Psoas muscle (tissue), 7 donors: ENCODE measurements at regions not wholly inside any gene's neighbourhood (a gene's known extent, or its start where the extent isn't known, plus 50 kb on each side); places are given as distances from the start of the nearest gene placed in this dataset.

Experiments
- ATAC-seq, 4 donors: fragments of 200-7000 bp; cut with Tn5 transposase; one replicate each; pipeline ENCODE4 v1.9.1; 2020; ENCODE audit warnings: moderate library complexity in 3 of 4, mild to moderate bottlenecking in 2 of 4
- DNase-seq, 2 donors: peaks; one replicate each; pipeline ENCODE4 v3.0.0-alpha.2; 2020
- H3K27ac ChIP-seq: fragments of 200-600 bp; one replicate; pipeline ENCODE4 v1.8.0; 2022
- H3K27me3 ChIP-seq, 3 donors: fragments of 200-600 bp in 1 of 3; one replicate each; pipeline versions ENCODE4 v1.6.1 to v1.8.0; 2013 to 2022; ENCODE audit warnings: low read length in 2 of 3, mild to moderate bottlenecking in 2 of 3, moderate library complexity in 1 of 3; ENCODE audit not compliant: insufficient read depth in 3 of 3
- H3K36me3 ChIP-seq, 2 donors: fragments of 200-600 bp in 1 of 2; one replicate each; pipeline versions ENCODE4 v1.6.1 to v1.8.0; 2013 to 2022; ENCODE audit warnings: low read depth in 1 of 2, mild to moderate bottlenecking in 1 of 2, moderate library complexity in 1 of 2; ENCODE audit not compliant: insufficient read depth in 1 of 2
- H3K4me1 ChIP-seq: fragments of 200-600 bp; one replicate; pipeline ENCODE4 v1.8.0; 2022
- H3K4me3 ChIP-seq: fragments of 200-600 bp; one replicate; pipeline ENCODE4 v1.8.0; 2022; ENCODE audit warnings: mild to moderate bottlenecking
- H3K9me3 ChIP-seq: fragments of 200-600 bp; one replicate; pipeline ENCODE4 v1.8.0; 2022
- CTCF ChIP-seq: fragments of 200-600 bp; IDR thresholded peaks from one replicate; pipeline ENCODE4 v1.8.0; 2022; ENCODE audit warnings: antibody characterized with exemption
- WGBS, 3 donors: extraction: QIAGEN DNeasy Blood & Tissue Kit; methylation state at CpG; one replicate each; pipeline versions ENCODE4 v1.1.6 to v1.1.7; 2013; 5-methylcytosine and 5-hydroxymethylcytosine counted together
- intact Hi-C, 2 donors: fragments of 100-400 bp; cut with DNase I; formaldehyde crosslinking; loops; one replicate each; pipeline versions ENCODE4 v1.11.0 to v1.14.2; 2022
- donor health status: healthy with polysubstance abuse.
- donor health status: DM: no; HTN: no; CAD: no; lungs with moderate emphysema.
- donor health status: Bipolar disorder and iron deficiency.
- donor health status: healthy.
- donor health status: DM: yes; HTN: yes; CAD: no.
- donor health status: DM: no; HTN: no; CAD: no.
- donor health status: DM: yes; HTN: yes; CAD: no.

- no peaks in the 10 kb centered on the region for H3K4me1 ChIP-seq
- H3K27ac ChIP-seq: no peak overlapping the region
- ATAC-seq (no peak), DNase-seq (no peak)
- no peaks in the 10 kb centered on the region for H3K9me3 ChIP-seq
- H3K27me3 ChIP-seq: peaks cover 0 to 1% (median 0%) of the 10 kb centered on the region in 3 donors
- WGBS, 3 donors: 80 to 85% (median 80%) methylated on average over 7 of the region's 7 CpGs
- no peaks in the 10 kb centered on the region for H3K36me3 ChIP-seq
- TF ChIP-seq CTCF: no peak
- H3K4me3 ChIP-seq: no peak overlapping the region
- intact Hi-C loops: loop anchor here in 1 of 2 donors (10.0 kb wide), 1 partner anchor 194 kb away; no protein-coding TSS in a partner anchor
These were observed 126.7 kb downstream of the FOXB1 start for GRCh38 chr15:60130821-60131220.

- H3K4me1 ChIP-seq: no peaks in the 10 kb centered on the region
- H3K27ac ChIP-seq: no peak overlapping the region
- WGBS, 3 donors: 17 to 48% (median 32%) methylated on average over 1 of the region's 1 CpG
- no peak for ATAC-seq
- intact Hi-C loops: loop anchor here in 1 of 2 donors (10.0 kb wide), 1 partner anchor 190 kb away; no protein-coding TSS in a partner anchor
- H3K4me3 ChIP-seq: no peak overlapping the region
- H3K27me3 ChIP-seq: peaks cover 0 to 6% (median 1%) of the 10 kb centered on the region in 3 donors
- TF ChIP-seq CTCF: no peak
- H3K9me3 ChIP-seq: no peaks in the 10 kb centered on the region
- no peaks in the 10 kb centered on the region for H3K36me3 ChIP-seq
- DNase-seq: no peak
These were observed 130.5 kb downstream of the FOXB1 start for GRCh38 chr15:60134609-60135008.

- no peaks in the 10 kb centered on the region for H3K36me3 ChIP-seq
- H3K27me3 ChIP-seq: peaks cover 0 to 6% (median 1%) of the 10 kb centered on the region in 3 donors
- no peak overlapping the region for H3K27ac ChIP-seq
- DNase-seq (no peak), ATAC-seq (no peak)
- H3K9me3 ChIP-seq: no peaks in the 10 kb centered on the region
- no peaks in the 10 kb centered on the region for H3K4me1 ChIP-seq
- 74 to 86% (median 75%) methylated on average over 2 of the region's 2 CpGs for WGBS, 3 donors
- no peak for TF ChIP-seq CTCF
- intact Hi-C loops: loop anchor here in 1 of 2 donors (10.0 kb wide), 1 partner anchor 189 kb away; no protein-coding TSS in a partner anchor
- H3K4me3 ChIP-seq: no peak overlapping the region
These were observed 131.8 kb downstream of the FOXB1 start for GRCh38 chr15:60135961-60136360.

GRCh38 chr15:60137711-60138396 lies 133.7 kb downstream of the FOXB1 start:
- ATAC-seq (no peak), DNase-seq (no peak)
- H3K4me3 ChIP-seq: no peak overlapping the region
- no peaks in the 10 kb centered on the region for H3K9me3 ChIP-seq
- no peaks in the 10 kb centered on the region for H3K36me3 ChIP-seq
- 54 to 63% (median 56%) methylated on average over 5 of the region's 5 CpGs for WGBS, 3 donors
- TF ChIP-seq CTCF: no peak
- intact Hi-C loops: loop anchor here in 1 of 2 donors (10.0 kb wide), 1 partner anchor 187 kb away; no protein-coding TSS in a partner anchor
- peaks cover 0 to 6% (median 1%) of the 10 kb centered on the region in 3 donors for H3K27me3 ChIP-seq
- H3K27ac ChIP-seq: no peak overlapping the region
- no peaks in the 10 kb centered on the region for H3K4me1 ChIP-seq
